ENCODE measurements at regions not wholly inside any gene's neighbourhood (a gene's known extent, or its start where the extent isn't known, plus 50 kb on each side); places are given as distances from the start of the nearest gene placed in this dataset.
"Not testable (repeated sequence)": the region's sequence is repeated elsewhere in the genome, so short reads cannot be mapped to it uniquely, and the experiment has no call there.

GRCh38 chr2:8544786-8545694, 136.8 kb upstream of the ID2 start:
- DNase-seq (ENCODE audit: low read depth, low spot score) = peak; percentile 52

- DNase-seq (ENCODE audit: low read depth, low spot score) = no peak
Measured at GRCh38 chr2:8545695-8546611, 135.9 kb upstream of the ID2 start.

GRCh38 chr2:8546612-8547283, 135.1 kb upstream of the ID2 start:
- no peak for DNase-seq (ENCODE audit: low read depth, low spot score)

- DNase-seq (ENCODE audit: low read depth, low spot score) = no peak
Measured at GRCh38 chr2:8547284-8548064, 134.4 kb upstream of the ID2 start.

- no peak for DNase-seq (ENCODE audit: low read depth, low spot score)
Measured at GRCh38 chr2:8548065-8548618, 133.7 kb upstream of the ID2 start.

GRCh38 chr2:8548619-8549150, 133.2 kb upstream of the ID2 start:
- DNase-seq (ENCODE audit: low read depth, low spot score) = no peak

GRCh38 chr2:8549273-8549922, 132.5 kb upstream of the ID2 start:
- DNase-seq (ENCODE audit: low read depth, low spot score) = no peak

GRCh38 chr2:8549942-8550341, 131.9 kb upstream of the ID2 start:
- DNase-seq (ENCODE audit: low read depth, low spot score) = no peak

- no peak for DNase-seq (ENCODE audit: low read depth, low spot score)
Measured at GRCh38 chr2:8550481-8550880, 131.4 kb upstream of the ID2 start.

- no peak for DNase-seq (ENCODE audit: low read depth, low spot score)
Measured at GRCh38 chr2:8550937-8551621, 130.8 kb upstream of the ID2 start.

GRCh38 chr2:8551622-8552074, 130.2 kb upstream of the ID2 start:
- DNase-seq (ENCODE audit: low read depth, low spot score) = no peak

- no peak for DNase-seq (ENCODE audit: low read depth, low spot score)
Measured at GRCh38 chr2:8552293-8552801, 129.5 kb upstream of the ID2 start.

GRCh38 chr2:8553643-8554042, 128.2 kb upstream of the ID2 start:
- no peak for DNase-seq (ENCODE audit: low read depth, low spot score)

- DNase-seq (ENCODE audit: low read depth, low spot score) = no peak
Measured at GRCh38 chr2:8554296-8554806, 127.5 kb upstream of the ID2 start.

GRCh38 chr2:8555543-8555942, 126.3 kb upstream of the ID2 start:
- no peak for DNase-seq (ENCODE audit: low read depth, low spot score)

GRCh38 chr2:8558096-8558495, 123.8 kb upstream of the ID2 start:
- DNase-seq (ENCODE audit: low read depth, low spot score) = no peak

GRCh38 chr2:8558956-8559355, 122.9 kb upstream of the ID2 start:
- DNase-seq (ENCODE audit: low read depth, low spot score) = no peak

- DNase-seq (ENCODE audit: low read depth, low spot score) = no peak
Measured at GRCh38 chr2:8559805-8560204, 122.1 kb upstream of the ID2 start.

GRCh38 chr2:8561692-8562091, 120.2 kb upstream of the ID2 start:
- DNase-seq (ENCODE audit: low read depth, low spot score) = not testable (repeated sequence)

All from ELF-1 (cell line).